Thoracic aorta (tissue), 2 donors: ENCODE measurements at regions not wholly inside any gene's neighbourhood (a gene's known extent, or its start where the extent isn't known, plus 50 kb on each side); places are given as distances from the start of the nearest gene placed in this dataset.

ENCODE experiments used
- ATAC-seq: fragments of 150-250 bp; one replicate; pipeline ENCODE4 v1.8.0; 2017; ENCODE audit warnings: low read depth; ENCODE audit not compliant: insufficient number of reproducible peaks, low FRiP score
- DNase-seq: peaks from one replicate; pipeline ENCODE4 v3.0.0-alpha.2; 2020; ENCODE audit warnings: low spot score
- H3K27ac ChIP-seq, 2 donors: fragments of 200-600 bp; sonication (generic); 1 replicate in 1 of 2; 2 replicates in 1 of 2; pipeline ENCODE4 v1.5.1; 2016; ENCODE audit warnings: mild to moderate bottlenecking in 2 of 2, moderate library complexity in 2 of 2
- H3K27me3 ChIP-seq: fragments of 200-600 bp; sonication (generic); replicated peaks from 2 replicates; pipeline ENCODE4 v1.6.0; 2016; ENCODE audit warnings: mild to moderate bottlenecking; ENCODE audit not compliant: insufficient read depth
- H3K36me3 ChIP-seq: fragments of 200-600 bp; sonication (generic); one replicate; pipeline ENCODE4 v1.5.1; 2016
- H3K4me1 ChIP-seq, 2 donors: fragments of 200-600 bp; sonication (generic); 1 replicate in 1 of 2; 2 replicates in 1 of 2; pipeline versions ENCODE4 v1.5.1 to v1.6.0; 2016; ENCODE audit warnings: low read depth in 2 of 2, mild to moderate bottlenecking in 1 of 2; ENCODE audit not compliant: control insufficient read depth in 1 of 2
- H3K4me3 ChIP-seq: fragments of 200-600 bp; sonication (generic); 2 replicates; pipeline ENCODE4 v1.5.1; 2016; ENCODE audit warnings: mild to moderate bottlenecking
- H3K9me3 ChIP-seq: fragments of 200-600 bp; sonication (generic); 2 replicates; pipeline ENCODE4 v1.5.1; 2016
- CTCF ChIP-seq: fragments of 200-600 bp; sonication (generic); IDR thresholded peaks from one replicate; pipeline ENCODE4 v1.5.1; 2019; ENCODE audit warnings: antibody characterized with exemption

GRCh38 chr5:10057356-10057755, 192.3 kb downstream of the ATPSCKMT start:
- no peaks in the 10 kb centered on the region for H3K4me1 ChIP-seq
- no peaks in the 10 kb centered on the region for H3K36me3 ChIP-seq
- DNase-seq (no peak), ATAC-seq (no peak)
- H3K9me3 ChIP-seq: no peaks in the 10 kb centered on the region
- H3K4me3 ChIP-seq: no peak overlapping the region
- H3K27ac ChIP-seq: no peak overlapping the region
- no peak for TF ChIP-seq CTCF
- H3K27me3 ChIP-seq: no peaks in the 10 kb centered on the region

GRCh38 chr5:10056228-10056760, 193.4 kb downstream of the ATPSCKMT start:
- no peak for TF ChIP-seq CTCF

GRCh38 chr5:10049858-10050455, 199.7 kb downstream of the ATPSCKMT start:
- H3K4me3 ChIP-seq: no peak overlapping the region
- H3K4me1 ChIP-seq: no peaks in the 10 kb centered on the region
- H3K27ac ChIP-seq: no peak overlapping the region
- H3K9me3 ChIP-seq: peaks cover 8% of the 10 kb centered on the region
- no peak for DNase-seq
- no peaks in the 10 kb centered on the region for H3K27me3 ChIP-seq
- no peak for ATAC-seq
- TF ChIP-seq CTCF: no peak
- H3K36me3 ChIP-seq: no peaks in the 10 kb centered on the region

More at GRCh38 chr5:10056228-10056760, 193.4 kb downstream of the ATPSCKMT start:
- Histone ChIP-seq H3K36me3 (no peaks in the 10 kb centered on the region), H3K9me3 (peaks cover 3% of the 10 kb centered on the region), H3K4me3 (no peak overlapping the region), H3K27me3 (no peaks in the 10 kb centered on the region), H3K27ac (no peak overlapping the region), H3K4me1 (no peaks in the 10 kb centered on the region)
- no peak for ATAC-seq
- no peak for DNase-seq

GRCh38 chr5:10046676-10047075, 203.0 kb downstream of the ATPSCKMT start:
- Histone ChIP-seq H3K4me3 (no peak overlapping the region), H3K9me3 (peaks cover 5% of the 10 kb centered on the region), H3K36me3 (no peaks in the 10 kb centered on the region), H3K4me1 (no peaks in the 10 kb centered on the region), H3K27me3 (no peaks in the 10 kb centered on the region), H3K27ac (no peak overlapping the region)
- DNase-seq (no peak), ATAC-seq (no peak)
- TF ChIP-seq CTCF: no peak

GRCh38 chr5:10045376-10045775, 204.3 kb downstream of the ATPSCKMT start:
- no peaks in the 10 kb centered on the region for H3K36me3 ChIP-seq
- H3K9me3 ChIP-seq: no peaks in the 10 kb centered on the region
- no peak overlapping the region for H3K4me3 ChIP-seq
- no peak for DNase-seq
- no peak for TF ChIP-seq CTCF
- ATAC-seq: no peak
- no peaks in the 10 kb centered on the region for H3K4me1 ChIP-seq
- H3K27me3 ChIP-seq: no peaks in the 10 kb centered on the region
- no peak overlapping the region for H3K27ac ChIP-seq
